Limb (tissue), 2 donors: ENCODE measurements at regions not wholly inside any gene's neighbourhood (a gene's known extent, or its start where the extent isn't known, plus 50 kb on each side); places are given as distances from the start of the nearest gene placed in this dataset.

Experiments
- DNase-seq, 2 donors: peaks; one replicate each; pipeline ENCODE4 v3.0.0-alpha.2; 2016; ENCODE audit errors: extremely low spot score in 2 of 2

- DNase-seq: no peak
Observed at GRCh38 chr15:66928784-66929183, 136.6 kb upstream of the SMAD3 start.

- no peak for DNase-seq
Observed at GRCh38 chr15:66929843-66930402, 135.5 kb upstream of the SMAD3 start.

GRCh38 chr15:66931768-66932633 lies 133.4 kb upstream of the SMAD3 start:
- peak in 1 of 2 donors; percentile 41 for DNase-seq

- peak in 1 of 2 donors; percentile 14 for DNase-seq
Observed at GRCh38 chr15:66932634-66933024, 132.8 kb upstream of the SMAD3 start.

- DNase-seq: no peak
Observed at GRCh38 chr15:66933932-66934867, 131.2 kb upstream of the SMAD3 start.

- DNase-seq: peak in 1 of 2 donors; percentile 18
Observed at GRCh38 chr15:66934868-66935520, 130.4 kb upstream of the SMAD3 start.

- DNase-seq: no peak
Observed at GRCh38 chr15:66935688-66936087, 129.7 kb upstream of the SMAD3 start.

- peak; percentile 61 to 79 for DNase-seq
Observed at GRCh38 chr15:66936109-66936860, 129.1 kb upstream of the SMAD3 start.

- DNase-seq: no peak
Observed at GRCh38 chr15:66936861-66937582, 128.4 kb upstream of the SMAD3 start.

- no peak for DNase-seq
Observed at GRCh38 chr15:66937588-66937987, 127.8 kb upstream of the SMAD3 start.

GRCh38 chr15:66938114-66938830 lies 127.1 kb upstream of the SMAD3 start:
- DNase-seq: no peak

GRCh38 chr15:66939016-66939415 lies 126.4 kb upstream of the SMAD3 start:
- DNase-seq: no peak

GRCh38 chr15:66939451-66940023 lies 125.9 kb upstream of the SMAD3 start:
- DNase-seq: no peak

- DNase-seq: no peak
Observed at GRCh38 chr15:66940368-66940767, 125.0 kb upstream of the SMAD3 start.

- DNase-seq: peak; percentile 17 to 34
Observed at GRCh38 chr15:66941108-66941711, 124.2 kb upstream of the SMAD3 start.

- no peak for DNase-seq
Observed at GRCh38 chr15:66941791-66942190, 123.6 kb upstream of the SMAD3 start.

- no peak for DNase-seq
Observed at GRCh38 chr15:66942649-66943390, 122.6 kb upstream of the SMAD3 start.
